ENCODE measurements at regions not wholly inside any gene's neighbourhood (a gene's known extent, or its start where the extent isn't known, plus 50 kb on each side); places are given as distances from the start of the nearest gene placed in this dataset.

DNA sequence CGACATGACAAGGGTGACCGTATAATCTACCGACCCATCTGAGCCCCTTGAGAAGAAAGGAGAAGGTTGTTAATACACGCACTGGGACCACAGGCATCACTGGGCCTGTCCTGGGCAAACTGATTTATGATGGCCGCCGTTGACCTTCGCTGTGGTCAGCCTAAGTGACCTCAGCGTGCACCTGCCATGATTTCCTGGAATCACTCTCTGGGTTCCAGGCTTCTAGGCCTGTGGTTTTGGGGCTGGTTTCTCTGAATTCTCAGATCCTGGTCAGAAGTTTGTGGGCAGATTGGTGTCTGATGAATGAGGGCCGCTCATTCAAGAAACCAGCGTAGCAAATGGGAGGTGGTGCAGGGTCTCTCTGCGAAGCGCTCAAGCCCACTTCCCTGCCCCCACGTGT is 64.0 kb downstream of the SIK1 start:
- Histone ChIP-seq H3K79me2 (ENCODE audit: insufficient read depth, low read length) (no peaks in the 10 kb centered on the region), H3K9ac (ENCODE audit: low read length) (no peak overlapping the region), H3K9me3 (ENCODE audit: control insufficient read depth in 1 of 2, insufficient read depth in 1 of 2, low read depth in 1 of 2, low read length in 2 of 2) (no peaks in the 10 kb centered on the region), H3K36me3 (ENCODE audit: control insufficient read depth in 1 of 2, insufficient read depth in 2 of 2, low read length in 2 of 2) (no peaks in the 10 kb centered on the region), H3K4me1 (ENCODE audit: control insufficient read depth in 1 of 2, insufficient read depth in 2 of 2, low read length in 2 of 2) (no peaks in the 10 kb centered on the region), H3K27me3 (ENCODE audit: insufficient read depth, low read length) (no peaks in the 10 kb centered on the region), H3K27ac (ENCODE audit: low read depth, low read length) (no peak overlapping the region), H3K4me2 (ENCODE audit: low read length) (no peak overlapping the region), H3K4me3 (replicated peaks in 1 of 2; ENCODE audit: low read depth in 1 of 2, low read length in 2 of 2) (no peak overlapping the region), H3K9me2 (ENCODE audit: insufficient read depth) (no peaks in the 10 kb centered on the region), H4K20me1 (ENCODE audit: insufficient read depth) (no peaks in the 10 kb centered on the region), H2AFZ (ENCODE audit: low read depth, low read length, poor library complexity, severe bottlenecking) (no peak overlapping the region)
- BruUV-seq (replicated peaks) = no TSS peak
- intact Hi-C loops (cut with micrococcal nuclease) = no loop called here
- DNase-seq (ENCODE audit: low read depth, low spot score) (no peak), ATAC-seq (no peak)
- ChIA-PET CTCF (no interaction called here), POLR2A (no interaction called here), RAD21 (ENCODE audit: low non-redundant PET in 1 of 2, low total read pairs in 2 of 2, uncharacterized antibody in 2 of 2, unreplicated experiment in 2 of 2) (no interaction called here)
- TF ChIP-seq, protein P1, sequence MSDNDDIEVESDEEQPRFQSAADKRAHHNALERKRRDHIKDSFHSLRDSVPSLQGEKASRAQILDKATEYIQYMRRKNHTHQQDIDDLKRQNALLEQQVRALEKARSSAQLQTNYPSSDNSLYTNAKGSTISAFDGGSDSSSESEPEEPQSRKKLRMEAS (IDR thresholded peaks at IDR 0.05) = no peak
- TF ChIP-seq FOSL1 (IDR thresholded peaks at IDR 0.05; ENCODE audit: low read depth) (no peak), ZFX (IDR thresholded peaks at IDR 0.05) (no peak), SIN3A (IDR thresholded peaks at IDR 0.05; ENCODE audit: low read depth) (no peak), TCF7L2 (IDR thresholded peaks at IDR 0.05; ENCODE audit: borderline replicate concordance, extremely low read depth, insufficient read depth, insufficient read length) (no peak), RAD21 (IDR thresholded peaks at IDR 0.05; ENCODE audit: low read depth) (no peak), POLR2AphosphoS5 (IDR thresholded peaks at IDR 0.05; ENCODE audit: low read depth, low read length) (no peak), CEBPB (IDR thresholded peaks at IDR 0.05; ENCODE audit: low read depth) (no peak), EZH2 (IDR thresholded peaks at IDR 0.05) (no peak), CBX3 (IDR thresholded peaks at IDR 0.05; ENCODE audit: low read depth) (no peak), JUND (IDR thresholded peaks at IDR 0.05) (no peak), SRF (IDR thresholded peaks at IDR 0.05; ENCODE audit: low read depth) (no peak), ZNF274 (IDR thresholded peaks at IDR 0.05; ENCODE audit: low read depth, low read length) (no peak)
- TF ChIP-seq, protein P2, sequence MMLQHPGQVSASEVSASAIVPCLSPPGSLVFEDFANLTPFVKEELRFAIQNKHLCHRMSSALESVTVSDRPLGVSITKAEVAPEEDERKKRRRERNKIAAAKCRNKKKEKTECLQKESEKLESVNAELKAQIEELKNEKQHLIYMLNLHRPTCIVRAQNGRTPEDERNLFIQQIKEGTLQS (IDR thresholded peaks at IDR 0.05) = no peak
- TF ChIP-seq, protein P3, sequence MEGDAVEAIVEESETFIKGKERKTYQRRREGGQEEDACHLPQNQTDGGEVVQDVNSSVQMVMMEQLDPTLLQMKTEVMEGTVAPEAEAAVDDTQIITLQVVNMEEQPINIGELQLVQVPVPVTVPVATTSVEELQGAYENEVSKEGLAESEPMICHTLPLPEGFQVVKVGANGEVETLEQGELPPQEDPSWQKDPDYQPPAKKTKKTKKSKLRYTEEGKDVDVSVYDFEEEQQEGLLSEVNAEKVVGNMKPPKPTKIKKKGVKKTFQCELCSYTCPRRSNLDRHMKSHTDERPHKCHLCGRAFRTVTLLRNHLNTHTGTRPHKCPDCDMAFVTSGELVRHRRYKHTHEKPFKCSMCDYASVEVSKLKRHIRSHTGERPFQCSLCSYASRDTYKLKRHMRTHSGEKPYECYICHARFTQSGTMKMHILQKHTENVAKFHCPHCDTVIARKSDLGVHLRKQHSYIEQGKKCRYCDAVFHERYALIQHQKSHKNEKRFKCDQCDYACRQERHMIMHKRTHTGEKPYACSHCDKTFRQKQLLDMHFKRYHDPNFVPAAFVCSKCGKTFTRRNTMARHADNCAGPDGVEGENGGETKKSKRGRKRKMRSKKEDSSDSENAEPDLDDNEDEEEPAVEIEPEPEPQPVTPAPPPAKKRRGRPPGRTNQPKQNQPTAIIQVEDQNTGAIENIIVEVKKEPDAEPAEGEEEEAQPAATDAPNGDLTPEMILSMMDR (IDR thresholded peaks at IDR 0.05 in 2 of 3, conservative IDR thresholded peaks at IDR 0.05 in 1 of 3; ENCODE audit: borderline replicate concordance in 1 of 3, insufficient read depth in 1 of 3, low read depth in 2 of 3, low read length in 2 of 3) = no peak
- TF ChIP-seq, protein P4, sequence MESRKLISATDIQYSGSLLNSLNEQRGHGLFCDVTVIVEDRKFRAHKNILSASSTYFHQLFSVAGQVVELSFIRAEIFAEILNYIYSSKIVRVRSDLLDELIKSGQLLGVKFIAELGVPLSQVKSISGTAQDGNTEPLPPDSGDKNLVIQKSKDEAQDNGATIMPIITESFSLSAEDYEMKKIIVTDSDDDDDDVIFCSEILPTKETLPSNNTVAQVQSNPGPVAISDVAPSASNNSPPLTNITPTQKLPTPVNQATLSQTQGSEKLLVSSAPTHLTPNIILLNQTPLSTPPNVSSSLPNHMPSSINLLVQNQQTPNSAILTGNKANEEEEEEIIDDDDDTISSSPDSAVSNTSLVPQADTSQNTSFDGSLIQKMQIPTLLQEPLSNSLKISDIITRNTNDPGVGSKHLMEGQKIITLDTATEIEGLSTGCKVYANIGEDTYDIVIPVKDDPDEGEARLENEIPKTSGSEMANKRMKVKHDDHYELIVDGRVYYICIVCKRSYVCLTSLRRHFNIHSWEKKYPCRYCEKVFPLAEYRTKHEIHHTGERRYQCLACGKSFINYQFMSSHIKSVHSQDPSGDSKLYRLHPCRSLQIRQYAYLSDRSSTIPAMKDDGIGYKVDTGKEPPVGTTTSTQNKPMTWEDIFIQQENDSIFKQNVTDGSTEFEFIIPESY (IDR thresholded peaks at IDR 0.05; ENCODE audit: extremely low read depth, insufficient replicate concordance, low read length) = no peak
- TF ChIP-seq, protein P5, sequence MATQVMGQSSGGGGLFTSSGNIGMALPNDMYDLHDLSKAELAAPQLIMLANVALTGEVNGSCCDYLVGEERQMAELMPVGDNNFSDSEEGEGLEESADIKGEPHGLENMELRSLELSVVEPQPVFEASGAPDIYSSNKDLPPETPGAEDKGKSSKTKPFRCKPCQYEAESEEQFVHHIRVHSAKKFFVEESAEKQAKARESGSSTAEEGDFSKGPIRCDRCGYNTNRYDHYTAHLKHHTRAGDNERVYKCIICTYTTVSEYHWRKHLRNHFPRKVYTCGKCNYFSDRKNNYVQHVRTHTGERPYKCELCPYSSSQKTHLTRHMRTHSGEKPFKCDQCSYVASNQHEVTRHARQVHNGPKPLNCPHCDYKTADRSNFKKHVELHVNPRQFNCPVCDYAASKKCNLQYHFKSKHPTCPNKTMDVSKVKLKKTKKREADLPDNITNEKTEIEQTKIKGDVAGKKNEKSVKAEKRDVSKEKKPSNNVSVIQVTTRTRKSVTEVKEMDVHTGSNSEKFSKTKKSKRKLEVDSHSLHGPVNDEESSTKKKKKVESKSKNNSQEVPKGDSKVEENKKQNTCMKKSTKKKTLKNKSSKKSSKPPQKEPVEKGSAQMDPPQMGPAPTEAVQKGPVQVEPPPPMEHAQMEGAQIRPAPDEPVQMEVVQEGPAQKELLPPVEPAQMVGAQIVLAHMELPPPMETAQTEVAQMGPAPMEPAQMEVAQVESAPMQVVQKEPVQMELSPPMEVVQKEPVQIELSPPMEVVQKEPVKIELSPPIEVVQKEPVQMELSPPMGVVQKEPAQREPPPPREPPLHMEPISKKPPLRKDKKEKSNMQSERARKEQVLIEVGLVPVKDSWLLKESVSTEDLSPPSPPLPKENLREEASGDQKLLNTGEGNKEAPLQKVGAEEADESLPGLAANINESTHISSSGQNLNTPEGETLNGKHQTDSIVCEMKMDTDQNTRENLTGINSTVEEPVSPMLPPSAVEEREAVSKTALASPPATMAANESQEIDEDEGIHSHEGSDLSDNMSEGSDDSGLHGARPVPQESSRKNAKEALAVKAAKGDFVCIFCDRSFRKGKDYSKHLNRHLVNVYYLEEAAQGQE (IDR thresholded peaks at IDR 0.05; ENCODE audit: low read depth) = no peak

All from HCT116 (cell line).